Colon (tissue), 2 donors: ENCODE measurements at regions not wholly inside any gene's neighbourhood (a gene's known extent, or its start where the extent isn't known, plus 50 kb on each side); places are given as distances from the start of the nearest gene placed in this dataset.
"Not testable (repeated sequence)": the region's sequence is repeated elsewhere in the genome, so short reads cannot be mapped to it uniquely, and the experiment has no call there.

ENCODE experiments used
- FAIRE-seq: peaks from 2 replicates; lab custom pipeline; 2012; peaks lifted over from hg19 to GRCh38; lab: Jason Lieb, UNC
- donor health status: control.
- donor health status: control.

DNA sequence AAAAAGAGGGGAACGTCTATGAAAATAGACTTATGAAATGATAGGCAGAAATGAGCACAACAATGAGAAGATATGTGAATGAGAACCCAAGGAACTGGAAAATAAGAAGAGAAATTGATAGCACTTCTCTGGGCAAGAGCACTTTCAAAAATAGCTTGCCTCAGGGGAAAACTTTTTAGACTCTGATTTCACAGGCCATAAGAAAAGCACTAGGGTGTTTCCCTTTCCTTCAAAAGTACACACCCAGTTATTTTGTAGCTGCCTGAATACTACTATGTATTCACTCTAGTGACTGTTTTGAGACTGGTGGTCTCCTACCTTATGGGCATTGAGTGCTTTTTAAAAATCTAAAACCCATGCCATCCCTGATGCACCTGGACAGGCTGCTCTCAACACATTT is 172.3 kb upstream of the SOX6 start:
- no peak for FAIRE-seq

DNA sequence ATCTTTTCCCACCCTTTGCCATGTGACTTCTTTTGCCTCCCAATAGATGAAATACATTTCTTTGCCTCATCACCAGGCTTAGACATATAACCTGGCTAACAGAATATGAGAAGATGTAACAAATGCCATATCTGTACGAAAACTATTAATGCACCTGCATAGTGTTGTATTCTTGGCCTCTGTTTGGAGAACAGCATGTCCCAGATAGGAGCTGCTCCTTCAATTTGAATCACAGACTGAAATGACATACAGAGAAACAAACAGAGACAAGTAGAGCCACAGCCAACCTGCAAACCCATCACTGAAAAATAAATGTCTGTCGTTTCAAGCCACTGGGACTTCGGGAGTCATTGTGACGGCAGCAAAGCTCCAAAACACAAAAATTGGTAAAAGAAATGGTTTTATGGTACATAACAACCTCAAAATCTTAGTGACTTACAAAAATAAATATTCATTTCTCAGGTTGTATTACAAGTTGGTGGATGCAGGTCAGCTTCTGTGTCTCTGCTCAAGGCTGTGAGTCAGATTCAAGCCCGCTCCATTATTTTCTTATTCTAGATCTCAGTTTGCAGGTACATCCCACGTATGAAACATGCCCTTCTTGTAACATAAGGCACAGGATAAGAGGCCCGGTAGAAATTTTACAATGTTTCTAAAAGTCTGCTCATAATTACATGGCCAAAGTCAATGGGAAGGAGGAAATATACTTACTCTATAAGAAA is 171.3 kb upstream of the SOX6 start:
- no peak for FAIRE-seq

DNA sequence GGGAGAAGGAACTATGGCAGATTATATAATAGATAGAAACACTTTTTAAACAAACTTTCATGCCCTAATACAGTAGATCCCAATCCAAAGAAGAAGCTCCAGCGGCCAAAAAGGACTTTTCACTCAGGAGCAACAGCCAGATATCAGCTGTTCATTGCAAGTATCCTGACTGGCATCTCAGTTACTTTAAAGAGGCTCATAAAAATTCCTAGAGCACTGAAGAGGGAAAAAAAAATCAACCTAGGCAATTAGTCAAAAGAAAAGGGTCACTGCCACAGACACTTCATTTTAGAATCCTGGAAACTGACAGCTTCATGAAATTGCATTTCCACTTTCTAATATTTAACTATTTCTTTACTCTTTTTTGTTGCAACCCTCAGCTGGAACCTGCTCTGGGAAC is 170.6 kb upstream of the SOX6 start:
- no peak for FAIRE-seq

DNA sequence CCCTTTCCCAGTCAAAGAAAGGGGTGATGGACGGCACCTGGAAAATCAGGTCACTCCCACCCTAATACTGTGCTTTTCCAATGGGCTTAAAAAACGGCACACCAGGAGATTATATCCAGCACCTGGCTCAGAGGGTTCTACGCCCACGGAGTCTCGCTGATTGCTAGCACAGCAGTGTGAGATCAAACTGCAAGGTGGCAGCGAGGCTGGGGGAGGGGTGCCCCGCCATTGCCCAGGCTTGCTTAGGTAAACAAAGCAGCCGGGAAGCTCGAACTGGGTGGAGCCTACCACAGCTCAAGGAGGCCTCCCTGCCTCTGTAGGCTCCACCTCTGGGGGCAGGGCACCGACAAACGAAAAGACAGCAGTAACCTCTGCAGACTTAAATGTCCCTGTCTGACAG is 164.4 kb upstream of the SOX6 start:
- FAIRE-seq, result not testable (repeated sequence)

DNA sequence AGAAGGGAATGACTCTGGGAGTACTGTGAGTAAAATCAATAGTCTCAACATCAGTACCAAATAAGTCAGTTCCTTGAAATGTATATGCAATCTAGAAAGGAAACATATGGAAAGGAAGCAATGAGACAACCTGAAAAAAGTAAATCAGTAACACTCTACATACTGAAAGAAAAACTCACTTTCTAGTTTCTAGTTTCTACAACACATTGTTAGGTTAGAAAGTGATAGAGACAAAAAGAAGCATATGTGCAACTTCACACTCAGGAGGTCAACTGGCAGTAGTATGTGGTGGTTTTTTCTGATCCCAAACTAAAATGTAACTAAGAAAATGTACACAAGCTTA is 156.5 kb upstream of the SOX6 start:
- FAIRE-seq, result no peak

DNA sequence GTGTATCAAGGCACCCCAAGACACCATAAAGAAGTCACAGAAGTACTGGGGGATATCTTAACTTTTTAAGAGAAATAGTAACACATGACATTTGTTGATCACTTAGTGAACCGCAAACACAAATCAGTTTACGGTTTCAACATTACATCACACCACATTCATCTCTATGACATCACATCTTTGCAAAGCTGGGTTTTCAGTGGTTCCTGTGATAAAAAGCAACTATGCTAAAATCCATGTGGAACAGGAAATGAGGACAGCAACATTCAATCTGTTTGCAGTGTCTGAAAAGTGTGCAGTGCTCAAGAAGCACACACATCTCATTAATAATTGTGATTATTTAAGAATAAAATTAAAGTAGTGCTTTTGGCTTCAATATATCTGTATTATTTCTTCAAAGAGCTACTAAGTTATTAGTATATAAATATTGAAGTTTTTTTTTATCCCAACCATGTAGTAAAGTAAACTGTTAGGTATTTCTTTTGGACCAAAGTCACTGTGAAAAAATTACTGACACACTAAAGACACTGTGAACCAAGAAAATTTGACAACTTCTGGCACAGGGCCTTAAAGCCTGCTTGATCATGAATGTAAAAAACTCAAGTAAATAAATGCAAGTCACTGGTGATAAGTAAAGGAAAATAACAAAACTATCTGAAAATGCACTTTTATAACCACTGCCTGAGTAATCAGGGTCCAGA is 156.0 kb upstream of the SOX6 start:
- no peak for FAIRE-seq

DNA sequence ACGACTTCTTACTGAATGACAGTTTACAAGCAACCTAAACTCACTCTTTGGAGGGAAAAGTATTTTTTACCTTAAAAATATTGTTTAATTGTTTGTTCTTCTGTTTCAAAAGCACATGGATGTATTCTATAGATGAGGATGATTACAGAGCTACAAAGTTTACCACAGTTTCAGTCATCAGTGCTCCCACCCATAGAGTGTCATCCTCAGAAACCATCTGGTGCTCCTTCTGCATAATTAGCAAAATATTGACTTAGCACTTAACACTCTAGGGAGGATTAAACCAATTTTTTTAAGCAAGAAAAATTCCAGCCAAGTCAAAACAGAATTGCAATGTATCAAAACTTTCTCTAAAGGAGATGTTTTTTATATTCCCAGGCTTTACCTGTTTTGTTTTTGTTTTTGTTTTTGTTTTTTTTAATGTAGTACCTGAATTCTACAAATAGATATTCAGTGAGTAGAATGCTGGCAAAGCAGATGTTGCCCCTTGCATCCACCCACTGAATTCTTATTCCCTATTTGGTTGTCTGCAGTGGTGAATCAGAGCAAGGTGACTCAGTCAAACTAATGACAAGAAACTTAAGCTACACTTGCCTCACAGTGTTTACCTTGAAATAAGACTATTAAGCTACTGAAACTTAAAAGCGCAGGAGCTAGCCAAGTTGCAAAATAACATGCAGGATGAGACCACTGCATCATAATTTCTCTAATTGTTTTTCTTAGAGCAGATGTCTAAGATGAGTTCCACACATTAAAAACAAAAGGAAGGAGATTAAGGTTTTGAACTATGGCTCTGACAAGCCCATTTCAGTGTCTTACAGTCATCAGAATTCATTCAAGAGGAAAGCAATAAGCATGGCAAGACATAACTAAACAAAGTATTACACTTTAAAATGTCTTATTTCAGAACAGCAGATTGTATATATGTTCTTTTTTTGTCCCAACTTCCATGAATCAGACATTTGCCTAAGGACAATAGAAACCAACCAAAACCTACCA is 155.1 kb upstream of the SOX6 start:
- FAIRE-seq, result no peak

DNA sequence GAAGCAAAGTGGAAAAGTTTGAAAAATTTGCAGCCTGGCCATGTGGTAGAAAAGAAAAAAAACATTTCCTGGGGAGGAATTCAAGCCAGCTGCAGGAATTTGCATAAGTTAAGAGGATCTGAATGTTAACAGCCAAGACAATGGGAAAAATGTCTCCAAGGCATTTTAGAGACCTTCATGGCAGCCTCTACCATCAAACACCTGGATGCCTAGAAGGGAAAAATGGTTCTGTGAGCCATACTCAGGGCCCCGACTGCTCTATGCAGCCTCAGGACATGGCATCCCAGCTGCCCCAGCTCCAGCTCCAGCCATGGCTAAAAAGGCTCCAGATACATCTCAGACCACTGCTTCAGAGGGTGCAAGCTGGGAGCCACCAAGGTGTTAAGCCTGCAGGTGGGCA is 149.1 kb upstream of the SOX6 start:
- no peak for FAIRE-seq

DNA sequence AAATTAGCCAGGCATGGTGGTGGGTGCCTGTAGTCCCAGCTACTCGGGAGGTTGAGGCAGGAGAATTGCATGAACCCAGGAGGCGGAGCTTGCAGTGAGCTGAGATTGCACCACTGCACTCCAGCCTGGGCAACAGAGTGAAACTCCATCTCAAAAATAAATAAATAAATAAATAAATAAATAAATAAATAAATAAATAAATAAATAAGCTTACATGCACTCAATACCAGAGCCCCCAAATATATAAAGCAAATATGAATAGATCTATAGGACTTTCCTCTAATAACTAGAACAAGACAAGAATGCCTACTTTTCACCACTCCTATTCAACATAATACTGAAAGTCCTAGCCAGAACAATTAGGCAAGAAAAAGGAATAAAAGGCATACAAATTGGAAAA is 147.5 kb upstream of the SOX6 start:
- not testable (repeated sequence) for FAIRE-seq

DNA sequence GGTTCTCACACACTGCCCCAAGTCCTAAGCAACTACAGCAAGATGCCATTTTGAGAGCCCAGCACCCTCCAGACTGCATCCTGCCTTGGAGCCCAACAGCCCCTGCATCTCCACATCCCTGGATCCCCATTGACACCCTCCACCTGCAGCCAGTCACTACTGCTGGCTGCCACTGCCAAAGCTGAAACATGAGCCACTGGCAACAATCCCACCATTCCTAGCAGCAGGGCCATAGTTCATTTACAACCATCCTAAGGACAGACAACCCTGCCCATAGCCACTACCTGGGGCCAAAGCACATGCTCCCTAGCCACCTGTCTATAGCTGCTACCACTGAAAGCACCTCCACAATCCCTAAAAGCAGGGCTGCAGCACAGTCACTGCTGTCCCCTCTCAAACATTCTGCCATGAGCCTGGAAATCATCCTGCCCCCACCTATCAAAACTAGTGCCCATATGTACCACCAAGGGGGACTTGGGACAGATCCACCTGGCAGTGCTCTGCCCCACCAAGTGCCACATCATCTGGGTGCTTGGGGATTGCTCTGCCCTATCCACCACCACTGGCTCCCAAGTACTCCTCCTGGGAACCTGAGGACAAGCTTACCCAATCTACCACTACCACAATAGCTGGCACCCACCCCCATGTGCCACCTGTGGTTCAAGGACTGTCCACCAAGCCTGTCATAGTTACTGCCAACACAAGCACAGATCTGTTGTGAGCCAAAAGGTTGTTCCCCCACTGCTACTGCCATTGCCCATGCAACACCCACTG is 138.8 kb upstream of the SOX6 start:
- FAIRE-seq, result no peak

DNA sequence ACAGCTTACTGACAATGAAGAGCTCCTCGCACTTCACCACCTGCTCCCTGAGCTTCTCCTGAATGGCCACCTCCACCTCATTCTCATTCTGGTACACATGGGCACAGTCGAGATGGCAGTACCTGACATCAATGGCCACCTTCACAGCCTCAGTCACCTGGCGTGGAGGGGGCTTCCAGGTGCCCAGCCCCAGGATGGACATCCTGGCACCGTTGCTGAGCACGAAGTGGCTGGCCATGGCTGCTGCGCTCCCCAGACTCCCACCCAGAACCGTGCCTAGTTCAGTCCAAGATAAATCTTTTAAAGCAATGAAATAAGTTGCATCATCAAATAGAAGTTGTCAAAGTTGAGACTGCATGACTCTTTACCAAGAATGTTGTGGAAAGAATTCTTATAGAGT is 128.1 kb upstream of the SOX6 start:
- no peak for FAIRE-seq

DNA sequence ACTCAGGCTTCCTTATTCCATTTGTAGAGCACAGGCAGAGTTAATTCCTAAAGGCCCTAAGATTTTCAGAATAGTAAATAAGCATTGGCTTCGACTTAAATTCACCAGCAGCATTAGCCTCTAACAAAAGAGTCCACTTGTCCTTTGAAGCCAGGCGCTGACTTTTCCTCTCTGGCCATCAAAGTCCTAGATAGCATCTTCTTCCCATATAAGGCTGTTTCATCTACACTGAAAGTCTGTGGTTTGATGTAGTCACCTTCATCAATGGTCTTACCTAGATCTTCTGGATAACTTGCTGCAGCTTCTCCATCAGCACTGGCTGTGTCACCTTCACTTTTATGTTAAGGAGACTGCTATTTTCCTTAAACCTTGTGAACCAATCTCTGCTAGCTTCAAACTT is 118.3 kb upstream of the SOX6 start:
- no peak for FAIRE-seq

DNA sequence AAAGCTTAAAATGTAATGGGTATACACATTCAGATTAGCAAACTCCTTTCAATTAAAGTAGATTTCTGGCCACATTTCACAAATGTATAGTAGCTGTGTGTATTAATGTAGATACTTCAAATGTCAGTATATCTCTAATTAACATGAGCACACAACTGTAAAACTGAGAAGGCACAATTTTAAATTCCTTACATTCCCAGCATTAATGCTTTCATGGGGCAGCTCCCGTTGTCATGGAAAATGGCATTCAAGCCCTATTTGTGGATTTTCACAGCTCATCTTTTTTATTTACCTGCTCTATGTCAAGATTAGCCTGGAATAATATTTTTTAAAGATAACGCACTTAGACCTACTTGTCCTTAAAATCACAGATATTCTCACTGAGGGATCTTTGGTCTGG is 113.6 kb upstream of the SOX6 start:
- no peak for FAIRE-seq

DNA sequence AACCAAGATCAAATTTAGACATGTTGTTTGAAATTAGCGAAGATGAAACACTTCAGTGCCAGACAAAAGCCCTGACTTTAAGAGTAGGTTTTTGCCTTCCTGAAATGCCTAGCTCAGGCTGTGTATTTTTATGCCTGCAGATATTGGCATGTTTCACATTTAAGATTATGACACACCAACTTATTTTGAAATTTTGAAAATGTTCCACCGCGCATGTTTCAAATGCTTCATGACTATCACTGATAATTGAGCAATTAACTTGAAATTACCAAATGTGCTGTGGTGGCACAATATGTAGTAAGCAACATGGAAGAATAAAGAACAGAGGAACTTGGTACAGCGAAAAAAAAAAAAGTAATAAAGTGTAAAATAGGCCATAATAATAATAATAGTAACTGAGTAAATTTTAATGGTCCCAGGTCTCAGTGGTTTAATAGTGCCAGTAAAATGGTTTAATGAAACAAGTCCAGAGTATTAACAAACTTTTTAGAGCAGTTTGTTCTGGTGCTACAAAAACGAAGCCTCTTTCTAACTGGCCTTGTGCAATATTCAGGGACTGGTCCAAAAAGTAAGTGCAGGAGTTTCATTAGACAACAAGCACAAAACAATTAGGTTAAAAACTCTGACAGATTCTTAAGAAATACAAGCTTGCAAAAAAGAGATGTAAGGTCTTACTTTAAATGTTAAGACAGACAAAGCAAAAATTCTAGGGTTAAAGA is 112.5 kb upstream of the SOX6 start:
- no peak for FAIRE-seq

DNA sequence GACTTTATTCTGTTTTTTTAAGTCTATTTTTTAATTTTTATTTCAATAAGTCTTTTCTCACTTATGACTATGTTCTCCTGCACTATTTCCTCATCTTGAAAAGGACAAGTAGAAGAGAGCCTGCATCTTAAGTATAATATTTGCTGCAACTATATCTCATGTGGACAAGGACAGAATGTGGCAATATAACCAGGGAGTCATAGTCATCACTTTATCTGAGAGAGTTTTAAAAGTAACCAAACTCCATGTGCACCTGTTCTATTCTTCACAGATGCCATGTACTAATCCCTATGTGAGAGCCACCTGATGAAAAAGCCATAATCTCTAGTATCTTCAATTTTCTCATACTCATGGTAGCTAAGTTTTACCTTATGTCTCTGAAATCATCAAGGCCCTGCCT is 104.2 kb upstream of the SOX6 start:
- no peak for FAIRE-seq

DNA sequence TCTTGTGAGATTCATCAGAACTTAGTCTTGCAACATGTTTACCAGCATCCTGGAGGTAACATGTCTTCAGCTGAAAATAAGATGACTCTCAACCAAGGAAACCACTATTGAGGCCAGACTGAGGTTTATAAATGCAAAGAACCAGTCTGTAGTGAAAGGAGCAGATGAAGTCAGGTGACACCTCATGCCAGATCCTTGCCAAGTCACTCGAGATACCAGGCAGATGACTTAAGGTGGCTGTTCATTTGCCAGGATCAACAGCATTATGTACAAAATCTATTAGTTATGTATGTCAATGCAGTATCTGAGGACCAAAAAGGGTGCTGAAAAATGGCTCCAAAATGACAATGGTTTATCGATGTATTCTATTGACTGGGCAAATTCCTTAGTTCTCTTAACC is 100.0 kb upstream of the SOX6 start:
- FAIRE-seq, result no peak

DNA sequence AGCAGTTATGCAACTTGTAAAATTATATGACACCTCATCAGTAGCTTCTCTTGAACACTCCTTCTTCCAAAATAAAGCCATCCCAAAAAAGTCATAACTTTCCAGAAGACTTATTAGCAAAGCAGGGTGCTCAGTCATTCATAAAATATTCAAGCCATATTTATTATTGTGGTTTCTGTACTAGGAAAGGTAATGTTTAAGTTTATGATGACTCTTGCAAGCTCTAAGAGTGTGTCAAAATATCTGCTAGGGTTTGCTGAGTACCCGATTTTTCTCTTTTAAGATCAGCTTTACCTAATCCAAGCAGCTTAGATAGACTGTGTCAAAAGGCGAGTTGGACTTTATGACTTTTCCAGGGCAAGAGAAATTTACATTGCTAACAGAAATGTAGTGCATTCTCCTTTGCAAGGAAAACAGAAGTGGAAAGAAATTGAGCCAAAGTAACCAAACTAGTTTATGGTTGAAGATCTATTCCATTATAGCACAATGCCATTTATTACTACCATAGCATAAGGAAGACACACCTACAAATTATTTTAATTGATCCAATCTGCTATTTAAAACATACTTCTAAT is 98.0 kb upstream of the SOX6 start:
- no peak for FAIRE-seq

DNA sequence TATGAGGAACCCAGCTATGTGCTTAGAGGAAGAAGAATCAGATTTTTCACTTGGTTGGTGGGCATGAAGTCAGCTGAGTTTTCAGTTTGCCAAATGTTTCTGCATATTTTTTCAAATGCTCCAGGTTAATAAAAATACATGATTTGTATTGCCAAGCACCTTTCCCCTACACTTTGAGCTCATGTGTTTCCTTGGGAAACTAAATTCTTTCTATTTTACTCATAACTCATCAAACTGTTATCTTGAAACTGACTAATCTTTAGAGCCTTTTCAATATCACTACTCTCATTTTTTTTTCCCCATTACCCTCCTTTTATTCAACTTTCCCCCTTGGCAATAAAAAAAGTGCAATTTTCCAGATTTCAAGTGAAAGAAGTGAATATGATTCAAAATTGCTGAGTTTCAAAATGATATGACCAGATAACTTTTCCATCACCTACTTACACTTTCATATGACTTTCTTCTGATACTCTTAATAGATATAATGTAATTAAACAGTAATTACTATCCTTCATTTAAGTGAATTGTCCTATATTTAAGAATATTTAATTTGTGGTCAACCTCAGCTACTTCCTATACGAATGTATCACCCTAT is 91.9 kb upstream of the SOX6 start:
- no peak for FAIRE-seq

DNA sequence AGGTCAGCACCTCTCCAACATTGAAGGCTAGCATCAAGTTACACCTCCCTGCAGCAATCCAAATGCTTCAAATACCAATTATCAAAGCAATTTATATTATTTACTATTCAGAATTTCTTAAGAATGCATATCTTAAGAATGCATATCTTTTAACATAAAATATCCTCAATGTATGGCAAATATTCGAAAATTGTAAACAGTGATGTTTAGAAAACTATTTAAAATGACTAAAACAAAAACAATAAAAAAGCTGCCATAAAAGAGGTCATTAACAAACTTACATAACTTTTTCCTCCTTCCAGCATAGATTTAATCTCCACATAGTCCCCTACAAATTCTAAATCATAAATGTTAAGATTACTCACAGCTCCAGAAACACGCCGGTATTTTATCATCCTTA is 85.1 kb upstream of the SOX6 start:
- FAIRE-seq, result no peak

DNA sequence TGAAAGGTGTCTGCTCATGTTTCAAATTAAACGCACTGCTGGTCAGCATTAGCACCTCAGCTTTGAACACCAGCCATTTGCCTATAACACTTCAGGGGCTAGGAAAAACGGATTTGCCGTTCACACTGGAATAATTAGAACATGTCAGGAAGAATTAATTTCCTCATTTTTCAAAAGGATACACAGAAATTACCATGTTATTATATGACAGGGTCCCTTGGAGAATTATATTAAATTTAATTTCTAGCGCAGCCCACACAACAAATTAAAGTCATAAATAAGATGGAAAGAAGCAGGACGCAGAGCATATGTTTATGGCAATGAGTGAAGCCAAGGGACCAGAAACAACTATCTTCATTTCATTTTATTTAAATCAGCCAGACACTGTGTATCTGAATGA is 83.8 kb upstream of the SOX6 start:
- no peak for FAIRE-seq

DNA sequence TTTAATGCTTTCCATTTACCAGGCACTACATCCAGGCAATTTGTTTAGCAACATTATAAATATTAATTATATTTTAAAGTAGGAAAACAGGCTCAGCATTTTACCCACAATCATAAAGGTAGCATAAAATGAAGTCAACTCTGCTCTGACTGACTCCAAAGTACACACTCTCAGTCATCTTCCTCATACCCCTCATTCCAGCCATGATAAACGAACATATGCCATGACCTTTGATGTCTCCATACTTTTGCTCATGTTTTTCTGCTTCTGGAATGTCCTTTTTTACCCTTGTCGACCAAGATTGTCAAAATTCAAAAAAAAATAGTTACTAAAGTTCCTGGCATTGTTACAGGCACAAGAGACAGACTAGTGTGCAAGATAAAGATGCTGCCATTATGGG is 77.7 kb upstream of the SOX6 start:
- FAIRE-seq, result no peak
